Activated CD8-positive, alpha-beta memory T cell treated with anti-CD3 and anti-CD28 coated beads, Interleukin-2, amount 10 ng/mL, durations not matched to agents 7 days and 5 days (primary cell): ENCODE measurements at regions not wholly inside any gene's neighbourhood (a gene's known extent, or its start where the extent isn't known, plus 50 kb on each side); places are given as distances from the start of the nearest gene placed in this dataset.

Experiments
- ATAC-seq: fragments of 150-1000 bp; cut with Tn5 transposase; one replicate; pipeline ENCODE4 v1.10.0; 2021; ENCODE audit warnings: moderate library complexity
- CTCF ChIA-PET: fragments of 350-600 bp; sonication (Branson Sonifier 250); formaldehyde crosslinking; loops from one replicate; lab custom pipeline; 2021; ENCODE audit warnings: antibody characterized with exemption; lab: Charles Lee
- DNase-seq: peaks from one replicate; pipeline ENCODE4 v3.0.0-alpha.2; 2020
- H3K27ac Mint-ChIP-seq: one replicate; pipeline ENCODE4 v1.8.0; 2021; ENCODE audit warnings: mild to moderate bottlenecking, mixed read lengths
- H3K27me3 Mint-ChIP-seq: one replicate; pipeline ENCODE4 v1.8.0; 2021; ENCODE audit warnings: mixed read lengths
- H3K36me3 Mint-ChIP-seq: one replicate; pipeline ENCODE4 v1.8.0; 2021; ENCODE audit warnings: mild to moderate bottlenecking, mixed read lengths
- H3K4me1 Mint-ChIP-seq: one replicate; pipeline ENCODE4 v1.8.0; 2021; ENCODE audit warnings: mixed read lengths
- H3K4me3 Mint-ChIP-seq: one replicate; pipeline ENCODE4 v1.8.0; 2021; ENCODE audit warnings: mild to moderate bottlenecking, moderate library complexity, mixed read lengths
- H3K9me3 Mint-ChIP-seq: one replicate; pipeline ENCODE4 v1.8.0; 2022; ENCODE audit warnings: low read depth, mixed read lengths

DNA sequence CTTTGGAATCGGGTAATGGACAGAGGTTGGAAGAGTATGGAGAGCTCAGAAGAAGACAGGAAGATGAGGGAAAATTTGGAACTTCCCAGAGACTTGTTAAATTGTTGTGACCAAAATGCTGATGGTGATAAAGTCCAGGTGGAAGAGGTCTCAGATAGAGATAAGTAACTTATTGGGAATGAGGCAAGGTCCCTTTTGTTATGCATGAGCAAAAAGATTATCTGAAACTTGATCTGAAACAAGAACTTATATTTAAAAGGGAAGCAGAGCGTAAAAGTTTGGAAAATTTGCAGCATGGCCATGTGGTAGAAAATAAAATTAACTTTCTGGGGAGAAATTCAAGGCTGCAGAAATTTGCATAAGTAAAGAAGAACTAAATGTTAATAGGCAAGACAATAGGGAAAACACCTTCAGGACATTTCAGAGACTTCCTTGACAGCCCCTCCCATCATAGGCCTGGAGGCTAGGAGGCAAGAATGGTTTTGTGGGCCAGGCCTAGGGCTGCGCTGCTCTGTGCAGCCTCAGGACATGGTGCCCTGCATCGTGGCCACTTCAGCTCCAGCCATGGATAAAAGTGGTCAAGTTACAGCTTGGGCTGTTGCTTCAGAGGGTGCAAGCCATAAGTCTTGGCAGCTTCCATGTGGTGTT lies 425.7 kb upstream of the PRICKLE1 start:
- CTCF ChIA-PET, result no interaction called here
- H3K36me3 Mint-ChIP-seq, result no peaks in the 10 kb centered on the region

DNA sequence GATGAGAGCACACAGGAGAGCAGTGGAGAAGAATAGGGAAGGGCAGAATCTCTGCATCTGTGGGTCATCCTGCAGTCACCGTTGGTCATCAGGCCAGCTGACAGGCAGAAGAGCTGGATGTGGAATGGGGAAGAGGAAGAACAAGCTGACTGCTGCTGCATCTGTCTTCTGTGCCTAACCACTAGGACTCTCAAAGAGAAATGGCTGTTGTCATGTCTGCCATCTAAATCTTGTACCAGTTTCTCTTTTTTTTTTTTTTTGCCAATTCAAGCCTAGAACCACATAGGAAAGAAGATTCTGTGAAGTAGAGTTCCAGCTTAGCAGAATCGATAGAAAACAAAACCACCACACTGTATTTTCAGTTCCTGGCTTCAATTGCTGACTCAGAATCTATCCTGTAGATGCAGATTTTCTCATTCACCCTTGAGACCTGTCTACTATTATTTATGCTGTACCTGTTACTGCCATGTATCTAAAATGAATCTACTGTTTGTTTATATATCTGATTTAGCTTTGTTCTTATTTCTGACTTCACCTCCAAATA lies 421.9 kb upstream of the PRICKLE1 start:
- CTCF ChIA-PET, result no interaction called here
- peaks cover 8% of the 10 kb centered on the region for H3K9me3 Mint-ChIP-seq
- DNase-seq (no peak), ATAC-seq (no peak)
- H3K27ac Mint-ChIP-seq, result no peak overlapping the region
- no peaks in the 10 kb centered on the region for H3K27me3 Mint-ChIP-seq
- H3K4me1 Mint-ChIP-seq, result no peaks in the 10 kb centered on the region
- H3K36me3 Mint-ChIP-seq, result no peaks in the 10 kb centered on the region
- H3K4me3 Mint-ChIP-seq, result no peak overlapping the region

More for the DNA sequence above, 425.7 kb upstream of the PRICKLE1 start:
- ATAC-seq (no peak), DNase-seq (no peak)
- Mint-ChIP-seq H3K27ac (no peak overlapping the region), H3K9me3 (peaks cover 4% of the 10 kb centered on the region), H3K4me1 (no peaks in the 10 kb centered on the region), H3K27me3 (no peaks in the 10 kb centered on the region), H3K4me3 (no peak overlapping the region)

DNA sequence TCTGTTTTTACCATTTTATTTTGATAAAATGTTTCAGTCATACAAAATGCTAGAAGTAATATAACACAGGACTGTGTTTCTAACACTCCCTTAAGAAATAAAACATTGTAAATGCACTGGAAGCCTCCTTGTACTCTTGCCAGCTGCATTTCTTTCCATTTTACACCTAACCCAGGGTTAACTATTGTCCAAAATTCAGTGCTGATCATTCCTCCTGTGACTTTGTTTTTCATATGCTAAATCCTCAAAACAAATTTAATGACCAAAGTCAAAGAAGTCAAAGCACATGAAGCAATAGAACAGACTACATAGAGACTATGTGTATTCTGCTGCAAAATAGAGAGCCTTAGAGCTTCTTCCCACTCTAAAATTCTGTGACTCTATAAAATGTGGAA lies 420.3 kb upstream of the PRICKLE1 start:
- ATAC-seq (no peak), DNase-seq (no peak)
- Mint-ChIP-seq H3K27ac (no peak overlapping the region), H3K9me3 (peaks cover 3% of the 10 kb centered on the region), H3K4me3 (no peak overlapping the region), H3K4me1 (no peaks in the 10 kb centered on the region), H3K27me3 (no peaks in the 10 kb centered on the region), H3K36me3 (no peaks in the 10 kb centered on the region)
- CTCF ChIA-PET, result no interaction called here

DNA sequence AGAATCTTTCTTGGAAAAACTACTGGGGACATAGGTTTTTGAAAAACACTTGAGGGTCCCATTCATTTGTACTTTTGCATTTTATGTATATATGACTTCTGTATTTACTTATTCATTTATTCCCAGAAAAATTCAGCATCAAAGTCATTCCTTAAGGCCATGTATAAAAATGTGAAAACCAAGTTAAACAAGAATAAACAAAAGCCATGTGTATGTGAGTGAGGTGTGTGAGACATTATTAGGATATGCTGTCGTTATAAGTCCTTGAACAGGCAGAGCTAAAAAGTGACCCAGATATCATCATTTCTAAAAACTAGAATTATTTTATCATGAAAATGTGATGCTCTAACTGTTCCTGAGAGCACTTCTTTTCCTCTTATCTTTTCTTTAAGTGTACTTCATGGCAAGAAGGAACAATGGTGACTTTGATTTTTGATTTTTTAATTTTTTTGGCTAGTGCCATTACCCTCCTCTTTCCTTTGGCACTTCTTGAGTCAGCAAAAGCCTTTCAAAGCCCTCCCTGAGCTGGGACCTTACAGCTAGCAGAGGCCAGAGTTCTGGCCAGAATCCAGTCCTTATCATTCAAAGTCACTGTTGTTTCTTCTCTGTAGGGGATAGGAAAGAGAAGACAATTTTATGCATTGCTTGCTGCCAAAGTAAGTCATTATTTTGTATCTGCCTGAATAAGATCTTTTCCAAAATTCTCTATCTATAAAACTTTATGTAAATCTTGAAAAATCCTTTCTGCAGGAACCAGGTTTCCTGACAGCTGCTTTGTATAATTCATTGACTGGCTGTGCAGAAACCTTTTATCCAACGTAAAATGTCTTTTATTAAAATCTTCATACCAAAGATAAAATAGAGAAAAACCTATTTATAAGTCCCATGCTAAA lies 419.7 kb upstream of the PRICKLE1 start:
- CTCF ChIA-PET, result no interaction called here
- Mint-ChIP-seq H3K9me3 (peaks cover 3% of the 10 kb centered on the region), H3K36me3 (no peaks in the 10 kb centered on the region), H3K27ac (no peak overlapping the region), H3K27me3 (no peaks in the 10 kb centered on the region), H3K4me1 (no peaks in the 10 kb centered on the region), H3K4me3 (no peak overlapping the region)
- DNase-seq, result no peak
- no peak for ATAC-seq

DNA sequence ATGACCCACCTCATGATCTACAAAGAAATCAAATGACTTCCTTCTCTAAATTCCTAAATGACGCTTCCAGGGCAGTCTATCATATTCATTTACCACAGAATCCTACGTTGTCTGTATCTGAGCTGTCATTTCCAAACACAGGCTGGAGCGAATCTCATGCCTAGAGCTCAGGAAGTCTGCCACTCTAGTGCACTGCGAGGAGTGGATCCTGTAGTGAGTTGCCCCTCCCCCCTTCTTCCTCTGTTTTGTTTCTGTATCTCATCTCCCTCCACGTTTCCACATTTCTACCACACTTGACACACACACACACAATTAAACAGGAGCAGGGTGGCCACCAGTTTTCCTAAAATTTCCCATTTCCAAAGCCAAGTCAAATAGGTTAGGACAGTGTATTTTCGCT lies 415.4 kb upstream of the PRICKLE1 start:
- Mint-ChIP-seq H3K36me3 (no peaks in the 10 kb centered on the region), H3K9me3 (peaks cover 5% of the 10 kb centered on the region), H3K27ac (no peak overlapping the region), H3K27me3 (no peaks in the 10 kb centered on the region), H3K4me3 (no peak overlapping the region), H3K4me1 (no peaks in the 10 kb centered on the region)
- no peak for ATAC-seq
- DNase-seq, result no peak
- CTCF ChIA-PET, result no interaction called here

DNA sequence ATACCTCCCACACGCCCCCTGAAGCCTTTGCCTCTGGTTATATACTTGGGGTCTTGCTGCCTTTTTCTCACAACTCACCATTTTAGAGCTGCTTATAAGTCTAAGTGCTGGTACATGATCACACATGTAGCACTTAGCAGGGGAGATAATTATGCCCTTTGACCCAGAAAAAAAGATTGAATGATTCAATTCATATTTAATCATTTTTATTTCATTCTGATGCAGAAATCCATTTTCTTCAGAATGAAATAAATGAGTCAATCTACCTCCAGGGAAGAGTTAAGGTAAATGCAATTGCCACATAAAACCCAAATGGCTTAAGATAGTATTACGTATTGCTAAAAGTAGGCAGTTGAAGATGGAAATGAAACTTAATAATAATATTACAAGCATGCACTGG lies 414.6 kb upstream of the PRICKLE1 start:
- H3K27me3 Mint-ChIP-seq, result no peaks in the 10 kb centered on the region
- CTCF ChIA-PET, result no interaction called here
- no peak overlapping the region for H3K27ac Mint-ChIP-seq
- no peaks in the 10 kb centered on the region for H3K4me1 Mint-ChIP-seq
- no peak overlapping the region for H3K4me3 Mint-ChIP-seq
- ATAC-seq (no peak), DNase-seq (no peak)
- no peaks in the 10 kb centered on the region for H3K36me3 Mint-ChIP-seq
- peaks cover 5% of the 10 kb centered on the region for H3K9me3 Mint-ChIP-seq

DNA sequence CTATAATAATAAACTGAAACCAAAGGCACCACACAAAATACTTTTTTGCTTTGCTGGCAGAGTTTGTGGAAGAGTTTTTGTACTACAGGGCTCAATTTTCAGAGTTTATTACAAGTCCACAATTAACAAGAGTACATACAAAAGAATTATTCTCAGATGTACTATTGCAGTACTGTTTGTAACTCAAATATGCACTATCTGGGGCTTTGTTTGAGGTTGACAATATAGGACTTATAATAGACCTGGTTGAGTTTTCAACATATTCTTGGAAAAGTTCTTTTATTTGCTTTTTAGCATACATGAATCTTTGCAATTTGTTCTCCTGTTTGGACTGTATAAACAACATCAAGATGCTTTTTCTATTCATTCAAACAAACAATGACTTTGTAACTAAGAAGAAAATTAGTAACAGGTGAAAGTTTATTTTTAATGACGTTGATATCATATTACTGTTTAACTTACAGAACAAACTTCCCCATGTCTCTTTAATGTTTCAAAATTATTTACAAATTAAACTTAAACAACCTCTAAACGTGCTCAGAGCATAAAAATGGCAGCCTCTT lies 407.4 kb upstream of the PRICKLE1 start:
- H3K9me3 Mint-ChIP-seq, result peaks cover 4% of the 10 kb centered on the region
- H3K27ac Mint-ChIP-seq, result no peak overlapping the region
- H3K4me1 Mint-ChIP-seq, result no peaks in the 10 kb centered on the region
- H3K4me3 Mint-ChIP-seq, result no peak overlapping the region
- DNase-seq (no peak), ATAC-seq (no peak)
- CTCF ChIA-PET, result no interaction called here
- H3K36me3 Mint-ChIP-seq, result no peaks in the 10 kb centered on the region
- no peaks in the 10 kb centered on the region for H3K27me3 Mint-ChIP-seq

DNA sequence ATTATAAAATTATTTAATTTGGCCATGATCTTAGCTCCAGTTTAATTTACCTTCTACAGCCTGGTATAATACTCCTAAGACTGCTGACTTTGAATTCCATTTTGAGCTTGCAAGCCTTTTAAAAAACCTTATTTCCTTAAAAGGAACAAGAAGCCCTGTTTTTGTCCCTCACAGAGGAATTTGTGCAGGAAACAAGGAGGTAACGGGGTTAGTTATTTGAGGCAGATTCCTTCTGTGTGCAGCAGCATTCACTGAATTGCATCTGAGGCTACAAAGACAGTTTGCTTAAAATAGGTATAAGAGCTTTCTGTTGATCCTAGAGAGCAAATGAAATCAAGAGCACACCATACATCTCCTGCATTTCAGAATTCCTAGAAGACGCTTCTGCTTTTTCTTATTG lies 403.3 kb upstream of the PRICKLE1 start:
- CTCF ChIA-PET, result no interaction called here
- Mint-ChIP-seq H3K4me1 (no peaks in the 10 kb centered on the region), H3K9me3 (peaks cover 3% of the 10 kb centered on the region), H3K27ac (no peak overlapping the region), H3K36me3 (no peaks in the 10 kb centered on the region), H3K4me3 (no peak overlapping the region), H3K27me3 (no peaks in the 10 kb centered on the region)
- DNase-seq, result no peak
- no peak for ATAC-seq

GRCh38 chr12:42990387-42990786 lies 400.8 kb upstream of the PRICKLE1 start:
- no peak overlapping the region for H3K4me3 Mint-ChIP-seq
- ATAC-seq, result no peak
- peaks cover 3% of the 10 kb centered on the region for H3K9me3 Mint-ChIP-seq
- no peaks in the 10 kb centered on the region for H3K27me3 Mint-ChIP-seq
- no peak overlapping the region for H3K27ac Mint-ChIP-seq
- no peaks in the 10 kb centered on the region for H3K4me1 Mint-ChIP-seq
- no peaks in the 10 kb centered on the region for H3K36me3 Mint-ChIP-seq
- CTCF ChIA-PET, result no interaction called here
- DNase-seq, result no peak

DNA sequence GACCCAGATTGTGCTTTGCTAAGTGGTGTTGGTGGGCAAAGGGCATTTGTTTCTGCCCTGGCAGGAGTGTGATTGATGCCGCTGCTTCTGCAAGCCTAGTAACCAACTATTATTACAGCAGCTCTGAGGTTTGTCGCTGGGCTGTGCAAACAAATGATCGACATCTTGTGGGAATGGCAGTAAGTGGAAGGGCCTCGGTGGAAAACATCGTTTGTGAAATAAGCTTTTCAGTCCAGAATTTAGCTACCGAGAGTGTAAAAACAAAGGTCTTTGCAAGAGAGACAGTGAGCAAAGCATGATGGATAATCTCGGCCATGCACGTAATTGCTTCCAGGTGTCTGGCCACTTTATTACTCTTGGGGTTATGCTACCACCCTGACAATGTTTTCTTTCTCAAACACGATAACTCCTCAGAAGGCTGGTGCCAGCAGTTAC lies 397.7 kb upstream of the PRICKLE1 start:
- H3K9me3 Mint-ChIP-seq, result no peaks in the 10 kb centered on the region
- H3K27me3 Mint-ChIP-seq, result no peaks in the 10 kb centered on the region
- CTCF ChIA-PET, result no interaction called here
- H3K27ac Mint-ChIP-seq, result no peak overlapping the region
- DNase-seq, result no peak
- no peaks in the 10 kb centered on the region for H3K36me3 Mint-ChIP-seq
- H3K4me3 Mint-ChIP-seq, result no peak overlapping the region
- ATAC-seq, result no peak
- no peaks in the 10 kb centered on the region for H3K4me1 Mint-ChIP-seq

DNA sequence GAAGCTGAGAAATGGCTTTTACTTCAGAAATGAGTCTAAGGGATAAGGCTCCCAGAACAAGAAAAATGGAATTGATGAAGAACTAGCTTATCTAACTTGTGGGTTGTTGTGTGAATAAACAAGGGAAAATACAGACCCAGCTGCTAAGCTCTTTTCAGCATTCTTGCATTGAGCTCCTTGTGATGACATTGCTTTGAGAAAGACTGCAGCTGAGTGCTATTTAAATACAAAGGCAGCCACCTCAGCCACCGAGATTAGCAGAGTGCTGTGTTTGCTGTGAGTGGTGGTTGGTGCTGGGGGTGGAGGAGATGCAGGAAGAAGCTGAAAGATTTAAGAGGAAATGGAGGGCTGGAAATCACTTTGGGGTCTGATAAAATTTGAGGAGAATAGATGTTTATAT lies 396.0 kb upstream of the PRICKLE1 start:
- no peaks in the 10 kb centered on the region for H3K4me1 Mint-ChIP-seq
- H3K9me3 Mint-ChIP-seq, result no peaks in the 10 kb centered on the region
- CTCF ChIA-PET, result no interaction called here
- H3K4me3 Mint-ChIP-seq, result no peak overlapping the region
- DNase-seq (no peak), ATAC-seq (no peak)
- H3K27me3 Mint-ChIP-seq, result no peaks in the 10 kb centered on the region
- H3K27ac Mint-ChIP-seq, result no peak overlapping the region
- no peaks in the 10 kb centered on the region for H3K36me3 Mint-ChIP-seq

- DNase-seq (no peak), ATAC-seq (no peak)
- H3K9me3 Mint-ChIP-seq, result no peaks in the 10 kb centered on the region
- no peaks in the 10 kb centered on the region for H3K4me1 Mint-ChIP-seq
- no peaks in the 10 kb centered on the region for H3K27me3 Mint-ChIP-seq
- no peaks in the 10 kb centered on the region for H3K36me3 Mint-ChIP-seq
- CTCF ChIA-PET, result no interaction called here
- H3K4me3 Mint-ChIP-seq, result no peak overlapping the region
- no peak overlapping the region for H3K27ac Mint-ChIP-seq
Observed at GRCh38 chr12:42982828-42983227, 393.3 kb upstream of the PRICKLE1 start.

- Mint-ChIP-seq H3K4me3 (no peak overlapping the region), H3K9me3 (no peaks in the 10 kb centered on the region), H3K27ac (no peak overlapping the region), H3K27me3 (no peaks in the 10 kb centered on the region), H3K36me3 (no peaks in the 10 kb centered on the region), H3K4me1 (no peaks in the 10 kb centered on the region)
- DNase-seq, result no peak
- CTCF ChIA-PET, result no interaction called here
- ATAC-seq, result no peak
Observed at GRCh38 chr12:42981379-42981778, 391.8 kb upstream of the PRICKLE1 start.

DNA sequence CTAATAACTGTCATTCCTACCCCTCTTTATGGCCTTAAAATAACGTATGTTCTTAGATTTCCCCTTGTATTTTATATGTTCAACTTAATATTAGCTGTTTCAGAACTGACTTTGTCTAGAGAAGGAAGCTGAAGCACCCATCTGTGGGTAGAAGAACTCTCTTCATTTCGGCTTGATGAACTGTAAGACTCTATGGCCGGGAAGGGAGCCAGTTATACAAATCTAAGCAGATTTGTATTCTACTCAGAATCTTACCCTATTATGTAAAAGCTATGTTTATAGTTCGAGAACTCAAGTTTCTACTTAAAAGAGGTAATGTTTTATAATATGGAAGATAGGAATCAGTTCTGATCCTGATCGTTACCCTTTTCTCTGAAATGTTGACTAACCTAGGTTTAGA lies 390.9 kb upstream of the PRICKLE1 start:
- CTCF ChIA-PET, result no interaction called here
- Mint-ChIP-seq H3K4me3 (no peak overlapping the region), H3K4me1 (no peaks in the 10 kb centered on the region), H3K27me3 (no peaks in the 10 kb centered on the region), H3K27ac (no peak overlapping the region), H3K36me3 (no peaks in the 10 kb centered on the region), H3K9me3 (no peaks in the 10 kb centered on the region)
- ATAC-seq (no peak), DNase-seq (no peak)
